ENCODE measurements at regions not wholly inside any gene's neighbourhood (a gene's known extent, or its start where the extent isn't known, plus 50 kb on each side); places are given as distances from the start of the nearest gene placed in this dataset.

- CTCF ChIA-PET: no interaction called here
- POLR2A ChIA-PET: no interaction called here
- TF ChIP-seq FOXK2 (IDR thresholded peaks at IDR 0.05): no peak
- no peak for TF ChIP-seq L3MBTL2 (conservative IDR thresholded peaks at IDR 0.05)
- TF ChIP-seq BHLHE40 (IDR thresholded peaks at IDR 0.05; ENCODE audit: borderline replicate concordance): no peak
- no peak for TF ChIP-seq NFRKB (IDR thresholded peaks at IDR 0.05)
- TF ChIP-seq ELF4 (IDR thresholded peaks at IDR 0.05): no peak
- no peak for TF ChIP-seq FOXM1 (IDR thresholded peaks at IDR 0.05; ENCODE audit: borderline replicate concordance)
- TF ChIP-seq SP1 (IDR thresholded peaks at IDR 0.05): no peak
- TF ChIP-seq TARDBP (IDR thresholded peaks at IDR 0.05): no peak
- TF ChIP-seq HDGF (IDR thresholded peaks at IDR 0.05; ENCODE audit: borderline replicate concordance): no peak
- TF ChIP-seq CTBP1 (IDR thresholded peaks at IDR 0.05; ENCODE audit: borderline replicate concordance): no peak
- TF ChIP-seq ZNF384 (IDR thresholded peaks at IDR 0.05): no peak
- no peak for TF ChIP-seq ARNT (IDR thresholded peaks at IDR 0.05)
- TF ChIP-seq LEF1 (IDR thresholded peaks at IDR 0.05; ENCODE audit: borderline replicate concordance): no peak
- TF ChIP-seq SUZ12 (IDR thresholded peaks at IDR 0.05): no peak
- no peak for TF ChIP-seq PKNOX1 (IDR thresholded peaks at IDR 0.05)
- TF ChIP-seq FOXA1 (IDR thresholded peaks at IDR 0.05): no peak
- no peak for DNase-seq (ENCODE audit: extremely low spot score)
Observed at GRCh38 chr16:5642436-5642835, 544.8 kb upstream of the EEF2KMT start.

GRCh38 chr16:5642011-5642410 lies 544.4 kb upstream of the EEF2KMT start:
- no peak for DNase-seq (ENCODE audit: extremely low spot score)
- TF ChIP-seq ZNF384 (IDR thresholded peaks at IDR 0.05): no peak
- TF ChIP-seq HDGF (IDR thresholded peaks at IDR 0.05; ENCODE audit: borderline replicate concordance): no peak
- TF ChIP-seq SP1 (IDR thresholded peaks at IDR 0.05): no peak
- TF ChIP-seq NFRKB (IDR thresholded peaks at IDR 0.05): no peak
- TF ChIP-seq LEF1 (IDR thresholded peaks at IDR 0.05; ENCODE audit: borderline replicate concordance): no peak
- no peak for TF ChIP-seq TARDBP (IDR thresholded peaks at IDR 0.05)
- no peak for TF ChIP-seq ARNT (IDR thresholded peaks at IDR 0.05)
- TF ChIP-seq ELF4 (IDR thresholded peaks at IDR 0.05): no peak
- no peak for TF ChIP-seq CTBP1 (IDR thresholded peaks at IDR 0.05; ENCODE audit: borderline replicate concordance)
- TF ChIP-seq SUZ12 (IDR thresholded peaks at IDR 0.05): no peak
- TF ChIP-seq FOXM1 (IDR thresholded peaks at IDR 0.05; ENCODE audit: borderline replicate concordance): no peak
- CTCF ChIA-PET: no interaction called here
- POLR2A ChIA-PET: no interaction called here

- TF ChIP-seq CTBP1 (IDR thresholded peaks at IDR 0.05; ENCODE audit: borderline replicate concordance) (no peak), FOXK2 (IDR thresholded peaks at IDR 0.05) (no peak), ARNT (IDR thresholded peaks at IDR 0.05) (no peak), FOXA1 (IDR thresholded peaks at IDR 0.05) (no peak), ELF4 (IDR thresholded peaks at IDR 0.05) (no peak), TARDBP (IDR thresholded peaks at IDR 0.05) (no peak), SUZ12 (IDR thresholded peaks at IDR 0.05) (no peak), BHLHE40 (IDR thresholded peaks at IDR 0.05; ENCODE audit: borderline replicate concordance) (no peak), SP1 (IDR thresholded peaks at IDR 0.05) (no peak), PKNOX1 (IDR thresholded peaks at IDR 0.05) (no peak), LEF1 (IDR thresholded peaks at IDR 0.05; ENCODE audit: borderline replicate concordance) (no peak), L3MBTL2 (conservative IDR thresholded peaks at IDR 0.05) (no peak)
- no peak for DNase-seq (ENCODE audit: extremely low spot score)
- ChIA-PET CTCF (no interaction called here), POLR2A (no interaction called here)
Observed at GRCh38 chr16:5640883-5641282, 543.3 kb upstream of the EEF2KMT start.

- ChIA-PET POLR2A (no interaction called here), CTCF (no interaction called here)
- no peak for DNase-seq (ENCODE audit: extremely low spot score)
- no peak for TF ChIP-seq SUZ12 (IDR thresholded peaks at IDR 0.05)
- TF ChIP-seq FOXM1 (IDR thresholded peaks at IDR 0.05; ENCODE audit: borderline replicate concordance): no peak
- no peak for TF ChIP-seq TARDBP (IDR thresholded peaks at IDR 0.05)
- no peak for TF ChIP-seq FOXA1 (IDR thresholded peaks at IDR 0.05)
- no peak for TF ChIP-seq PKNOX1 (IDR thresholded peaks at IDR 0.05)
- no peak for TF ChIP-seq L3MBTL2 (conservative IDR thresholded peaks at IDR 0.05)
- TF ChIP-seq NFRKB (IDR thresholded peaks at IDR 0.05): no peak
- TF ChIP-seq ELF4 (IDR thresholded peaks at IDR 0.05): no peak
- no peak for TF ChIP-seq ARNT (IDR thresholded peaks at IDR 0.05)
- TF ChIP-seq SP1 (IDR thresholded peaks at IDR 0.05): no peak
- no peak for TF ChIP-seq CTBP1 (IDR thresholded peaks at IDR 0.05; ENCODE audit: borderline replicate concordance)
- no peak for TF ChIP-seq ZNF384 (IDR thresholded peaks at IDR 0.05)
- no peak for TF ChIP-seq LEF1 (IDR thresholded peaks at IDR 0.05; ENCODE audit: borderline replicate concordance)
- no peak for TF ChIP-seq HDGF (IDR thresholded peaks at IDR 0.05; ENCODE audit: borderline replicate concordance)
- TF ChIP-seq BHLHE40 (IDR thresholded peaks at IDR 0.05; ENCODE audit: borderline replicate concordance): no peak
- no peak for TF ChIP-seq FOXK2 (IDR thresholded peaks at IDR 0.05)
Observed at GRCh38 chr16:5639531-5639930, 541.9 kb upstream of the EEF2KMT start.

- DNase-seq (ENCODE audit: extremely low spot score): no peak
- ChIA-PET POLR2A (no interaction called here), CTCF (no interaction called here)
- no peak for TF ChIP-seq FOXK2 (IDR thresholded peaks at IDR 0.05)
- no peak for TF ChIP-seq SP1 (IDR thresholded peaks at IDR 0.05)
- no peak for TF ChIP-seq FOXM1 (IDR thresholded peaks at IDR 0.05; ENCODE audit: borderline replicate concordance)
- TF ChIP-seq NFRKB (IDR thresholded peaks at IDR 0.05): no peak
- no peak for TF ChIP-seq PKNOX1 (IDR thresholded peaks at IDR 0.05)
- no peak for TF ChIP-seq ZNF384 (IDR thresholded peaks at IDR 0.05)
- TF ChIP-seq HDGF (IDR thresholded peaks at IDR 0.05; ENCODE audit: borderline replicate concordance): no peak
- no peak for TF ChIP-seq BHLHE40 (IDR thresholded peaks at IDR 0.05; ENCODE audit: borderline replicate concordance)
- TF ChIP-seq TARDBP (IDR thresholded peaks at IDR 0.05): no peak
- no peak for TF ChIP-seq FOXA1 (IDR thresholded peaks at IDR 0.05)
- no peak for TF ChIP-seq ARNT (IDR thresholded peaks at IDR 0.05)
- no peak for TF ChIP-seq LEF1 (IDR thresholded peaks at IDR 0.05; ENCODE audit: borderline replicate concordance)
- TF ChIP-seq SUZ12 (IDR thresholded peaks at IDR 0.05): no peak
- TF ChIP-seq L3MBTL2 (conservative IDR thresholded peaks at IDR 0.05): no peak
- no peak for TF ChIP-seq ELF4 (IDR thresholded peaks at IDR 0.05)
- no peak for TF ChIP-seq CTBP1 (IDR thresholded peaks at IDR 0.05; ENCODE audit: borderline replicate concordance)
Observed at GRCh38 chr16:5635331-5635730, 537.7 kb upstream of the EEF2KMT start.
